ENCODE measurements at regions not wholly inside any gene's neighbourhood (a gene's known extent, or its start where the extent isn't known, plus 50 kb on each side); places are given as distances from the start of the nearest gene placed in this dataset.

DNA sequence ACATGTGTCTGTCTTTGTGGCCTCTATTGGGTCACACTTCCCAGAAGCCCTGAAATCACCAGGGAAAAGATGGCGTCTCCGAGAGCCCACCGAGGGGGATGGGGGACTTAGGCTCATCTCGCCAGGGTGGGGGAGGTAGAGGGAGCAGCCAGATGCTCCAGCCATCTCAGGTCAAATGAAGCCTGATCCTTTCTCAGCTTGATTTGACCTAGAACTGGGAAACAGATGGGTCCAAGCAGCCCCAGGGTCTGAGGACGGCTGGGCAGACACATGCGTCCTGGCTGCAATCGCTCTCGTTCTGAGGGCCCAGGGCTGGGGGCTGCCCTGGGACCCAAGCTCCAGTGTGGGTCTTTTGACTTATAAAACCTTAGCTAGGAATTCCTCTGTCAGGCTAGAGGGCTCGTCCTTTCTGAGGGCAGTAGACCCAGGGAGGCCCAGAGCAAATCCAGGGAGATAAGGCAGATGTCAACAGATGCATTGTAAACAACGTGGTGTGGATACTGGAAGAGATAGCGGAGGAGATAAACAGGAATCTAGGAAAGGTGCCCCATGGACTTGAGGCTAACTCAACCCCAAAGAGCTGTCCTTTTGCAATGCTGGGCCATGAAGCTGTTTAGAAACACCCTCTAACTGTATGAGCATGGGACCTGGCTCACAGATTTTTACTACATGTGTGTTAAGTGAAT lies 127.7 kb downstream of the MYCN start:
- TF ChIP-seq YY1 (IDR thresholded peaks at IDR 0.05; ENCODE audit: low read depth) (no peak), RAD21 (IDR thresholded peaks at IDR 0.05; ENCODE audit: low read length) (no peak), RCOR1 (IDR thresholded peaks at IDR 0.05; ENCODE audit: low read length) (no peak), POLR2AphosphoS5 (IDR thresholded peaks at IDR 0.05; ENCODE audit: low read depth, low read length) (no peak), GATA2 (CRISPR knock-in tag; IDR thresholded peaks at IDR 0.05) (no peak), RFX5 (IDR thresholded peaks at IDR 0.05; ENCODE audit: low read length) (no peak)
- TF ChIP-seq, protein P1, sequence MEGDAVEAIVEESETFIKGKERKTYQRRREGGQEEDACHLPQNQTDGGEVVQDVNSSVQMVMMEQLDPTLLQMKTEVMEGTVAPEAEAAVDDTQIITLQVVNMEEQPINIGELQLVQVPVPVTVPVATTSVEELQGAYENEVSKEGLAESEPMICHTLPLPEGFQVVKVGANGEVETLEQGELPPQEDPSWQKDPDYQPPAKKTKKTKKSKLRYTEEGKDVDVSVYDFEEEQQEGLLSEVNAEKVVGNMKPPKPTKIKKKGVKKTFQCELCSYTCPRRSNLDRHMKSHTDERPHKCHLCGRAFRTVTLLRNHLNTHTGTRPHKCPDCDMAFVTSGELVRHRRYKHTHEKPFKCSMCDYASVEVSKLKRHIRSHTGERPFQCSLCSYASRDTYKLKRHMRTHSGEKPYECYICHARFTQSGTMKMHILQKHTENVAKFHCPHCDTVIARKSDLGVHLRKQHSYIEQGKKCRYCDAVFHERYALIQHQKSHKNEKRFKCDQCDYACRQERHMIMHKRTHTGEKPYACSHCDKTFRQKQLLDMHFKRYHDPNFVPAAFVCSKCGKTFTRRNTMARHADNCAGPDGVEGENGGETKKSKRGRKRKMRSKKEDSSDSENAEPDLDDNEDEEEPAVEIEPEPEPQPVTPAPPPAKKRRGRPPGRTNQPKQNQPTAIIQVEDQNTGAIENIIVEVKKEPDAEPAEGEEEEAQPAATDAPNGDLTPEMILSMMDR (IDR thresholded peaks at IDR 0.05): no peak
